IPS-18a (cell line): ENCODE measurements at regions not wholly inside any gene's neighbourhood (a gene's known extent, or its start where the extent isn't known, plus 50 kb on each side); places are given as distances from the start of the nearest gene placed in this dataset.

Source experiments
- H3K27ac ChIP-seq: one replicate; pipeline ENCODE4 v1.5.1; 2013; ENCODE audit warnings: low read length
- H3K27me3 ChIP-seq: one replicate; pipeline ENCODE4 v1.6.1; 2013; ENCODE audit warnings: mild to moderate bottlenecking, low read length; ENCODE audit not compliant: control insufficient read depth, insufficient read depth
- H3K36me3 ChIP-seq: one replicate; pipeline ENCODE4 v1.6.1; 2013; ENCODE audit warnings: low read depth, low read length; ENCODE audit not compliant: control insufficient read depth
- H3K4me1 ChIP-seq: one replicate; pipeline ENCODE4 v1.6.1; 2013; ENCODE audit warnings: low read depth, low read length; ENCODE audit not compliant: control insufficient read depth
- H3K4me3 ChIP-seq: one replicate; pipeline ENCODE4 v1.5.1; 2013; ENCODE audit warnings: low read length
- H3K9ac ChIP-seq: one replicate; pipeline ENCODE4 v1.6.1; 2013; ENCODE audit warnings: mild to moderate bottlenecking, low read length, moderate library complexity
- H3K9me3 ChIP-seq: one replicate; pipeline ENCODE4 v1.6.1; 2013; ENCODE audit warnings: low read depth, low read length; ENCODE audit not compliant: control insufficient read depth

DNA sequence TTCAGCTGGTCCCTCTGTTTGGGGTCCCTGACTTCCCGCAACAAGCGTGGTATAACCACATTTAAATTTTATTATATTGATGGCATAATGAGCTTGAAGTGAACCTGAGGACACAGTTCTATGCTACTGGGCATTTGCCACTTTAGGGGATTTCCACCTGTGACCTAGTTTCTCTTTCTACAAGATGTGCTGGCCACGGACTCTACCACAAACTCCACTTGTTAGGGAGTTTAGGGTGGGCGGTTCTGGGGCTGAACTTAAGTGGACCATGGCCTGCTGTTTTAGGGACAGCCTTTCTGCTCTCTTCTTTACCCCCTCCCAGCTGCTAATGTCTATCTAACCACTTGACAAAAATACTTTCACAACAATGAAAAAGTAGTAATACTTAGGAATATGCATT lies 1199.1 kb downstream of the SI start:
- no peak overlapping the region for H3K9ac ChIP-seq
- H3K4me1 ChIP-seq, result no peaks in the 10 kb centered on the region
- H3K36me3 ChIP-seq, result no peaks in the 10 kb centered on the region
- H3K4me3 ChIP-seq, result no peak overlapping the region
- H3K27me3 ChIP-seq, result no peaks in the 10 kb centered on the region
- H3K9me3 ChIP-seq, result peaks cover 11% of the 10 kb centered on the region
- H3K27ac ChIP-seq, result no peak overlapping the region

DNA sequence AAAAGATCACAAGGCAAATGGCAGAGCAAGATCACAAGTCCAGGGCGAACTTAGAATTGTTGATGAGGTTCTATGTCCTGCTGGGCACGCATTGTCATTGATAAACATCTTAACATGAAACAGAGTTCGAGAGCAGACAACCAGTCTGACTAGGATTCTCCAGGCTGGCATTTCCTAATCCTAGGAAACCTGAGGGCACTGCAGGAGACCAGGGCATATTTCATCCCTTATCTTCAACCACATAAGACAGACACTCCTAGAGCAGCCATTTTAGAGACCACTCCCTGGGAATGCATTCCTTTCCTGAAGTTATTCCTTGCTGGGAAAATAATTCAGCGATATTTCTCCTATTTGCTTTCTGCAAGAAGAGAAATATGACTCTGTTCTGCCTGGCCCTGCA lies 1199.9 kb downstream of the SI start:
- peaks cover 11% of the 10 kb centered on the region for H3K9me3 ChIP-seq
- H3K27ac ChIP-seq, result no peak overlapping the region
- H3K9ac ChIP-seq, result no peak overlapping the region
- H3K4me3 ChIP-seq, result no peak overlapping the region
- H3K36me3 ChIP-seq, result no peaks in the 10 kb centered on the region
- H3K27me3 ChIP-seq, result no peaks in the 10 kb centered on the region
- no peaks in the 10 kb centered on the region for H3K4me1 ChIP-seq

DNA sequence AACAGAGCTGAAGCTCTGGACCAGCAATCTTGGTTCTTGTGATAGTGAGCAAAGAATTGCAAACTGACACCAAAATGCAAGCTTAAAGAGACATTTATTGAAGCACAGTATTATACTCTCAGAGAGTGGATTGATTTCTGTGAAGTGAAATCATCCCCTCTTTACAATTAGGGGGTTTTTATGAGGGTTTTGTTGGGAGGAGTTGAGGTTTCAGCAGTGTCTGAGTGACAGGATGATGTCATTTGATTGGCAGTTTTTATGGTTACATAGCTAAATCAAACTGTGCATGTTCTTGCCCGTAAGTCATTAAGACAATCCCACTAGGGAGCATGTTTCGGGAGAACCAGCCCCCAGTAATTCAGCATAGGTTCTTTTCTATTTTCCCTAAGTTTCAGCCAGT lies 1200.5 kb downstream of the SI start:
- no peak overlapping the region for H3K4me3 ChIP-seq

DNA sequence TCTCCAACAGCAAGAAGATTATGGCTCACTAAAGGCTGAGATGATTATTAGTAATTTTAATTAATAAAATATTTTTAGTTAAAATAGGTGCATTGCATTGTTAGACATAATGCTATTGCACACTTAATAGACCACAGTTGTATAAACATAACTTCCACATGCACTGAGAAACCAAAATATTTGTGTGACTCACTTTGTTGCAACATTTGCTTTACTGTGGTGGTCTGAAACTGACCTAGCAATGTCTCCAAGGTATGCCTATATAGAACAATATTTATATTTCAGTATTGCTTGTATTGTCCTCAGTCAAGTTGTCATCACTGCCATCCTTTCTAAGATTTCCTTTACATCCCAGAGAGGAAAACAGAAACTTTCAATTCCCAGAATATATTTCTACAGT lies 1215.2 kb downstream of the SI start:
- Histone ChIP-seq H3K4me3 (no peak overlapping the region), H3K36me3 (no peaks in the 10 kb centered on the region), H3K27me3 (no peaks in the 10 kb centered on the region), H3K9ac (no peak overlapping the region), H3K4me1 (no peaks in the 10 kb centered on the region), H3K27ac (no peak overlapping the region), H3K9me3 (no peaks in the 10 kb centered on the region)

More for the DNA sequence above, 1200.5 kb downstream of the SI start:
- Histone ChIP-seq H3K27me3 (no peaks in the 10 kb centered on the region), H3K9me3 (peaks cover 11% of the 10 kb centered on the region), H3K9ac (no peak overlapping the region), H3K4me1 (no peaks in the 10 kb centered on the region), H3K36me3 (no peaks in the 10 kb centered on the region), H3K27ac (no peak overlapping the region)

DNA sequence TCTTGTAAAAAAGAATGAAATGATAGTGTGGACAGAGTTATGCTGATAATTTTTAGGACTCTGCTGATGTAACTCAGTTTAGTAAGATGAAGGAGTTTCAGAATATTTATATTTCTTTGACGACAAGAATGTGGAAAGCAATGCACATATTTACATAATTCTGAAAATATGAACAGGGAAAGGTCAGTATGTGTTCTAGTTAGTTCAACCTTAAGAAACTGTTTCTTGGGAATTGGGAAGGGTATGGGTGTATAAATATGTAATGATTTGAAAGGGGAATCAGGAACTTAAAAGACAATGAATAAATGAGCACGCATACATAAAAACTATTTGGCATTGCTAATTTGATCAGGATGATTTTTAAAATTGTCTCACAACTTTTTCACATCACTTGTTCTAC lies 1226.1 kb downstream of the SI start:
- no peaks in the 10 kb centered on the region for H3K36me3 ChIP-seq
- H3K4me3 ChIP-seq, result no peak overlapping the region
- no peak overlapping the region for H3K27ac ChIP-seq
- H3K27me3 ChIP-seq, result no peaks in the 10 kb centered on the region
- H3K9me3 ChIP-seq, result peaks cover 3% of the 10 kb centered on the region
- no peak overlapping the region for H3K9ac ChIP-seq
- no peaks in the 10 kb centered on the region for H3K4me1 ChIP-seq

DNA sequence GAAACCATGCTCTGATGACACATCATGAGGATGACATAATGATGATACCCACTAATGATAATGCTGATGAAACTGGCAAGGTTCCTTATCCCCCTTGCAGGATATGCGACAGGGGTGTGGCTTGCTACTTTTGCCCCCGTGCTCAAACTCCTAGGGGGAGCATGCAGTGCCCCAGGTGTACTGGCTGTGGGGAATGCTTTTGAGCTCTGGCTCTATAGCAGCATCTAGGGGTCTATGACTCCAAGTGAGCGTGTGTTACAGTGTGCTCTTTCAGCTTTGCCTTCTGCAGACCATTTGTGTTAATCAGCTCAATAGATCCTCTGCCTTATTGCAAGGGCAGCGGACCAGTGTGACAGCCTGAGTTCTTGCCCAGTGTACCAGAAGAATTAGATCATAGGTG lies 1239.5 kb downstream of the SI start:
- H3K4me1 ChIP-seq, result no peaks in the 10 kb centered on the region

DNA sequence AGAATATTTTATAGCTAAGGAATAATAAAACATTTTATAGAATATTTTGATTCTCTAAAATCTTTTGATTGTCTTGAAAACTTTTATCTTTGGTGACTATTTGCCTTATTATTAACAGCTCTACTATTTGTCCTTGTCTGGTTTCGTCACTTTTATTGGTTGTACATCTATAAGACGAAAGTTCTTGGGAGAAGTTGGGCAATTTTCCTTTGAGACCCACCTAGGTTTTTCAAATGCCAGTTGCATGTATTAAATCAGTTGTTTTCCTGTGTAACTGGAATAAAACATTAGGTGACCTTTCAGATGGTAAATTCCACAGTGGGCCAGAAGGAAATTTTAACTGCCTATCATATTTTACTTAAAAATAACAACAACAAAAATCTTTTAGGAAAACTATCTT lies 1245.7 kb downstream of the SI start:
- no peak overlapping the region for H3K27ac ChIP-seq
- H3K4me1 ChIP-seq, result peaks cover 3% of the 10 kb centered on the region
- H3K27me3 ChIP-seq, result no peaks in the 10 kb centered on the region
- no peaks in the 10 kb centered on the region for H3K9me3 ChIP-seq
- H3K9ac ChIP-seq, result no peak overlapping the region
- H3K4me3 ChIP-seq, result no peak overlapping the region
- H3K36me3 ChIP-seq, result no peaks in the 10 kb centered on the region

More for the DNA sequence above, 1239.5 kb downstream of the SI start:
- Histone ChIP-seq H3K27me3 (no peaks in the 10 kb centered on the region), H3K27ac (no peak overlapping the region), H3K9ac (no peak overlapping the region), H3K36me3 (no peaks in the 10 kb centered on the region), H3K4me3 (no peak overlapping the region), H3K9me3 (no peaks in the 10 kb centered on the region)

DNA sequence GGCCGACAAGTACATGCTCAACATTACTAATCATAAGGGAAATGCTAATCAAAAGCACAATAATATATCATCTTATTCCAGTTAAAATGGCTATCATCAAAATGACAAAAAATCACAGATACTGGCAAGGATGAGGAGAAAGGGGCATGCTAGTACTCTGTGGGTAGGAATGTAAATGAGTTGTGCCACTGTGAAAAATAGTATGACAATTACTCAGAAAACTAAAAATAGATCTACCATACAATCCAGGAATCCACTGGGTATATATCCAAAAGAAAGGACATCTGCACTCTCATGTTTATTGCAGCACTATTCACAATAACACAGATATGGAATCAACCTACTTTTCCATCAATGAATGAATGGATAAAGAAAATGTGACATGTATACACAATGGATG lies 1256.5 kb downstream of the SI start:
- Histone ChIP-seq H3K9me3 (no peaks in the 10 kb centered on the region), H3K9ac (no peak overlapping the region), H3K4me3 (no peak overlapping the region), H3K27me3 (no peaks in the 10 kb centered on the region), H3K27ac (no peak overlapping the region), H3K4me1 (no peaks in the 10 kb centered on the region), H3K36me3 (no peaks in the 10 kb centered on the region)

DNA sequence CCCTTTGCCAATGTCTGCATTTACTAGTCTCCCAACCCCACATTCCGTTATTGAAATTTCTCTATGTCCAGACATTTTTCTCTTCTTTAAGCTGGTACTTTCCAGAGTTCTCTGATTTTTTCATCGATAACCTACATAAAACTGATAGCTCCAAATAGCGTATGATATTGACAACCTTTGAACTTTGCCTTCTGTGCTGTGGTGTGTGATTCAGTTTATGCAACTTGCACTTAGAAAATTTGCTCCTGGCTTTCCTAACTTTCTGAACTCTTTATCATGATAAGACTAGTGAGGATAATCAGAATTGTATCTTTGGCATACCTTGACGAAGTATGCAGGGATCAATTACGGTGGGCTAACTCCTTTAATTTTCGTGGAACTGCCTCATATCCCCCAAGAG lies 1261.3 kb downstream of the SI start:
- Histone ChIP-seq H3K36me3 (no peaks in the 10 kb centered on the region), H3K27me3 (no peaks in the 10 kb centered on the region), H3K9me3 (no peaks in the 10 kb centered on the region), H3K4me1 (no peaks in the 10 kb centered on the region), H3K4me3 (no peak overlapping the region), H3K9ac (no peak overlapping the region), H3K27ac (no peak overlapping the region)

DNA sequence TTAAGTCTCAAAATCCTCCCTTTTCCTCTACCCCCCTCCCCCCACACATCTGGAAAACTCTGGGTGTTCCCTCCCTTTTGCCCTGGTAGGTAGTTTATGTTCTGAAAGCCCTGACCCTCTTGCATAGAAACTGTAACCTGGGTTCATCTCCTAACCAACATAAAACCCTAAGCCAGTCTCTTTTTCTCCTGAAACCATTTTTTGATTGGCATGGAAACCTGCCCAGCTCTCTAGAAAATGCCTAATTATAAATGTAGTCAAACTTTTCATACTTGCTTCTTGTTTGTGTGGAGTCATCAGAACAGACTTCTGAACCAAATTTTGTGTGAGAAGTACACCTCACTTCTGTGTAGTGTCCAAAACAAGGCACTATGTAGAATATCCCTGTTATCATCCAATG lies 1264.4 kb downstream of the SI start:
- Histone ChIP-seq H3K36me3 (no peaks in the 10 kb centered on the region), H3K4me1 (no peaks in the 10 kb centered on the region), H3K27me3 (no peaks in the 10 kb centered on the region), H3K9ac (no peak overlapping the region), H3K27ac (no peak overlapping the region), H3K4me3 (no peak overlapping the region), H3K9me3 (no peaks in the 10 kb centered on the region)

DNA sequence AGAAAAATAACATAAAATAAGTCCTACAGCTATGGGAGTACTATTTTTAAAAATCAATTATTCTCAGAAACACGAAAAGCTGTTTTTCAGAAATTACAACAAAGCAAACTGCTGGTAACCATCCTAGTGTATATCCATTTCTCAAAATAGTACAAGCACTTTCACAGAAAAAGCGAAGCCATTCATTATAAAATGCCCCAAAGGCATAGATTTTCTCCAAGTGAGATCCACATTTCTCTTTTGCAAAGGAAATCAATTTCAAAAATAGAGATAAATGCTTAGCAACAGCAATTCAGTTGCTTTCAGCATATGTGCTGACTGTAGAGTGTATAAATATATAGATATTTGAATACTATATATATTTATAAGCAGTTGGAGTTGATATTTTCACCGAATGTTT lies 1266.3 kb downstream of the SI start:
- Histone ChIP-seq H3K27ac (no peak overlapping the region), H3K27me3 (no peaks in the 10 kb centered on the region), H3K4me1 (no peaks in the 10 kb centered on the region), H3K4me3 (no peak overlapping the region), H3K9ac (no peak overlapping the region), H3K9me3 (no peaks in the 10 kb centered on the region), H3K36me3 (no peaks in the 10 kb centered on the region)

DNA sequence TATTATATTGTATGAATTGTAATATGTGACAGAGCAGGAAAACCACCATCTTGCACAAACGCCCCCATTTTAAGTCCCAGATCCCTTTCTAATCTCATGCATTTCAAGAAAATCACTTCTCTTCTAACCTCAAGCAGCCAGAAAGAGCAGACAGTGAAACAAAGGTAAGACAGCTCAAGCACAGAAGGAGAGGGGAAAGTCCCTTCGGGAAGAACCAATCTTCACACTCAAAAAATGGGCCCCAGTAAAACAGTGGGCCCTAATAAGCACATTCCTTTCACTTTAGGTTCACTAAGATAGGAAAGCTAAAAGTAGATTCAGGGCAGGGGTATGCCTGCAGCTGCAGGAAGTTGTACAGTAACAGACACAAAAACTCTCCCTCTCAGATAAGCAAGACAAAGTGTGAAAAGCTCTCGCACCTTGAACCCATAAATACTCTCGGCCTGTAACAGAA lies 1268.7 kb downstream of the SI start:
- no peaks in the 10 kb centered on the region for H3K4me1 ChIP-seq
- H3K4me3 ChIP-seq, result no peak overlapping the region
- no peaks in the 10 kb centered on the region for H3K36me3 ChIP-seq
- H3K9ac ChIP-seq, result no peak overlapping the region
- H3K27ac ChIP-seq, result no peak overlapping the region
- H3K9me3 ChIP-seq, result no peaks in the 10 kb centered on the region
- no peaks in the 10 kb centered on the region for H3K27me3 ChIP-seq
